ENCODE measurements at regions not wholly inside any gene's neighbourhood (a gene's known extent, or its start where the extent isn't known, plus 50 kb on each side); places are given as distances from the start of the nearest gene placed in this dataset.

DNA sequence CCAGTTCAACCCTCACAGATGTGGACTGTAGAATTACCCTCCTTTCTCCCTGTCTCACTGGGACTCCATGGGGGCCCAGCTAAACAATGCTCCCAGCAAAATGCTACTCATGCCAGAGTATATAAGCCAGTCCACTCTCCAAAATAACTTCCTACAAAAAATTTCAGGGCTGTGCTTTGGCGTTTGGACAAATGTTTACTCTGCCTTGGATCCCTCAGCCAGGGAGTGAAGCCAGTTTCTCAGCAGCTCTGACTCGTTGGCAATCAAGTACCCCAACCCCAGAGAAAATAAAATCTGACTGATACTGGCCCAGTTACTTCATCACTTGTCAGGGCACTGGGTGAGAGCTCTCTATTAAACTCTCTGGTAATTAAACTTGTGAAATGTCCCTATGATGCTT is 250.4 kb downstream of the TSHZ3 start:
- no peak overlapping the region for H3K4me3 ChIP-seq
- no peak overlapping the region for H3K27ac ChIP-seq
- intact Hi-C loops (cut with DNase I): no loop called here
- H3K9me3 ChIP-seq: no peaks in the 10 kb centered on the region
- H3K4me1 ChIP-seq: no peaks in the 10 kb centered on the region
- no peak for DNase-seq
- no peaks in the 10 kb centered on the region for H3K27me3 ChIP-seq
- H3K36me3 ChIP-seq: no peaks in the 10 kb centered on the region
- TF ChIP-seq, protein P1, sequence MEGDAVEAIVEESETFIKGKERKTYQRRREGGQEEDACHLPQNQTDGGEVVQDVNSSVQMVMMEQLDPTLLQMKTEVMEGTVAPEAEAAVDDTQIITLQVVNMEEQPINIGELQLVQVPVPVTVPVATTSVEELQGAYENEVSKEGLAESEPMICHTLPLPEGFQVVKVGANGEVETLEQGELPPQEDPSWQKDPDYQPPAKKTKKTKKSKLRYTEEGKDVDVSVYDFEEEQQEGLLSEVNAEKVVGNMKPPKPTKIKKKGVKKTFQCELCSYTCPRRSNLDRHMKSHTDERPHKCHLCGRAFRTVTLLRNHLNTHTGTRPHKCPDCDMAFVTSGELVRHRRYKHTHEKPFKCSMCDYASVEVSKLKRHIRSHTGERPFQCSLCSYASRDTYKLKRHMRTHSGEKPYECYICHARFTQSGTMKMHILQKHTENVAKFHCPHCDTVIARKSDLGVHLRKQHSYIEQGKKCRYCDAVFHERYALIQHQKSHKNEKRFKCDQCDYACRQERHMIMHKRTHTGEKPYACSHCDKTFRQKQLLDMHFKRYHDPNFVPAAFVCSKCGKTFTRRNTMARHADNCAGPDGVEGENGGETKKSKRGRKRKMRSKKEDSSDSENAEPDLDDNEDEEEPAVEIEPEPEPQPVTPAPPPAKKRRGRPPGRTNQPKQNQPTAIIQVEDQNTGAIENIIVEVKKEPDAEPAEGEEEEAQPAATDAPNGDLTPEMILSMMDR (IDR thresholded peaks at IDR 0.05): no peak
- TF ChIP-seq POLR2A (IDR thresholded peaks at IDR 0.05): no peak
- 10 to 11% methylated on average over 2 of the region's 2 CpGs for WGBS, 2 donors

DNA sequence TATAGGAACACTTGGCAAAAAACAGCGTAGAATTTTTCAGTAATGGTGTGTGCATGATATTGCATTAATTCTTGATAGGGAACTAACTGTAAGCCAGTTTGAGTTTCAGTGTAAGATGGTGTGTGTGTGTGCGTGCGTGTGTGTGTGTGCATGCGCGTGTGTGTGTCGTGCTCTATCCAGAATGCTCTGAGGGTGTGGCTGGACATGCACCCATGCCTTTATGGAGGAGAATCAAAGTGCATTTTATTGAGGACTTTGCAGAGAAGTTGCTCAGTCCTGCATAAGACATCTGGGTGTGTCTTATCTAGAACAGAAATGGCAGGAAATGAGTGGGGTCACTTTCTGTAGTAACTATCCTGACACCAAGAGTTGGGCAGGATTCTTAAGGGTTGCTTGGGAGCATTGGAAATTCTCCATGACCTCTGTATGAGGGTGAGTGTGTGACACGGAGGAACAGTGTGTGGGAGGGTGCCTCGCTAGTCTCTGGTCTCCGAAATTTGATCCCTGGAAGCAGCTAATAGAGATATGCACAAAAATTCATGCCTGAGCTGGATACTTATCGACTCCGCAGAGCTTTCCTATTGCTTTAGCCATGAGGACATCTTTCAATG is 252.2 kb downstream of the TSHZ3 start:
- DNase-seq: no peak
- TF ChIP-seq, protein P1 (IDR thresholded peaks at IDR 0.05): no peak
- TF ChIP-seq POLR2A (IDR thresholded peaks at IDR 0.05): no peak
- Histone ChIP-seq H3K36me3 (no peaks in the 10 kb centered on the region), H3K4me1 (no peaks in the 10 kb centered on the region), H3K27ac (no peak overlapping the region), H3K9me3 (no peaks in the 10 kb centered on the region), H3K4me3 (no peak overlapping the region), H3K27me3 (no peaks in the 10 kb centered on the region)
- intact Hi-C loops (cut with DNase I): no loop called here
- WGBS, 2 donors: 70 to 76% methylated on average over 11 of the region's 11 CpGs

DNA sequence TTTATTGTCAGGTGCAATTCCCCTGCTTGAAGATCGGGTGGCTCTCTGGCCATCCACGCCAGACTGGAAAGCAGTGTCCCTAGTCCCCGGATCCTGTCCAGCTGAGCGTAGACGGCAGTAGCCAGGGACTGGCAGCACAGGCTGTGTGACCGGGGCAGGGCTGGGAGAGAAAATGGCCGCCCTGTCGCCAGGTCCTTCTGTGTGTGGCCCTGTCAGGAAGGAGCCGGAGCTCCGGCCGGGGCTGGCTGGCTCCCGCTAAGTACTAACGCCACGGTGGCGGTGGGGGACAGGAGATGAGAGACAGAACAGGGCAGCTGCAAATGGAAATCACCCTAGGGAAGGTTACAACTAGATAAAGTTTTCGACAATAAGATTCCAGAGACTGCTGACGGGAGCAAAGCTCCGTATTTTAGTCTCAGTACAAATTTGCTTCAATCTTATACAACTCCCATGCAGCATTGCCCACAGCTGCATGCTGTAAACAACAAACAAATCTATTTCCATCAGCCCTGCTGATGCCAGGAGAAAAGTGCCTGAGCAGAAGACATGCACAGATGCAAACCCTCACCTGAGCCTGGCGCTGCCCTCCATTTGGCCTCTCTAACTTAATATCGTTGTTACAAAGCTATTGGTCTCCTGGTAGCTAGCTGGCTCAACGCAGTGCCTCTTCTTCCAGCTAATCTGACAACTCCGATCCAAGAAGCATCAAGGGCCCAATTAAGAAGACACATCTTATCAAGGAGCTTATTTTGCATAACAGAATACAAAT is 253.0 kb downstream of the TSHZ3 start:
- Histone ChIP-seq H3K27ac (no peak overlapping the region), H3K4me3 (no peak overlapping the region), H3K4me1 (no peaks in the 10 kb centered on the region), H3K36me3 (no peaks in the 10 kb centered on the region), H3K27me3 (no peaks in the 10 kb centered on the region), H3K9me3 (no peaks in the 10 kb centered on the region)
- 89 to 92% methylated on average over 9 to 22 of the region's 22 CpGs for WGBS, 2 donors
- intact Hi-C loops (cut with DNase I): no loop called here
- DNase-seq: no peak
- TF ChIP-seq POLR2A (IDR thresholded peaks at IDR 0.05): no peak
- TF ChIP-seq, protein P1 (IDR thresholded peaks at IDR 0.05): no peak

DNA sequence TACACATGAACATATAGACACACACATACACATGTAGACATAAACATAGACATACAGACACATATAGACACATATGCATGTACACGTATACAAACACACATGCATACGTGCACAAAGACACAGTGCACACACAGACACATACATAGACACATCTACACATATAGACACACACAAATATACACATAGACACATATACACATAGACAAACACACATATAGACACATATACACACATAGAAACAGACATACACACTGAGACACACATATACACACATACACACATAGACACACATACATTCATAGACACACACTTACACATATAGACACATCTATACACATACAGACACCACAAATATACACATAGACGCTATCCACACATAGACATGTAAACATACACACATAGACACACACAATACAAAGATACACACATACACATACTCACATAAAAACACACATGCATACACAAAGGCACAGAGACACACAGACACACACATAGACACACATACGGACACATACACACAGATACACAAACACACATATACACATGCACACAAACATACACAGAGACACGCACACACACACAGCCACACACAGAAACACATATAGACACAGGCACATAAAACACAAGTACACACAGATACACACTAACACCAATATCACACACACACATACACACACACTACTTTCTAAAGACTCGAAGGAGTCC is 254.0 kb downstream of the TSHZ3 start:
- no peaks in the 10 kb centered on the region for H3K27me3 ChIP-seq
- no peak overlapping the region for H3K4me3 ChIP-seq
- WGBS, 2 donors: 90 to 91% methylated on average over 6 of the region's 6 CpGs
- no peaks in the 10 kb centered on the region for H3K4me1 ChIP-seq
- no peaks in the 10 kb centered on the region for H3K9me3 ChIP-seq
- H3K27ac ChIP-seq: no peak overlapping the region
- H3K36me3 ChIP-seq: no peaks in the 10 kb centered on the region
- no peak for DNase-seq
- TF ChIP-seq POLR2A (IDR thresholded peaks at IDR 0.05): no peak
- TF ChIP-seq, protein P1 (IDR thresholded peaks at IDR 0.05): no peak
- intact Hi-C loops (cut with DNase I): no loop called here

DNA sequence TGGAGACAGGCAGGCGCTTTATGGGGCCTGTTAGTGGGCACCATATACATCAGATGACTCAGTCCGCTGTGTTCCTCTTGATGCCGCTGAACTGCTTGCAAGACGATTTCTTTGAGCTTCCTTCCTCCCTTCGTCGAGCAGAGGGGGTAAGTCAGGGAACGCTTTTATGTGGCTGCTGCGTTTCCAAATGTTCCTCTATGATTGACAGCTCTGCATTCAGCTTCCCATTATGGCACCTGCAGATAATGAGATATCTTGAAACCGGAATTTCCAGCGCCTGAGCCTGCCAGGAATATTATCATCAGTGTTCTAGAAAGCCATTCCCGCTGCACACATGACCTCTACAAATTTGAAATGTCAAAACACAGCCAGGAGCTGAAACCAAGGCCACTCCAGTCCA is 257.0 kb downstream of the TSHZ3 start:
- no peak for TF ChIP-seq POLR2A (IDR thresholded peaks at IDR 0.05)
- TF ChIP-seq, protein P1 (IDR thresholded peaks at IDR 0.05): no peak
- Histone ChIP-seq H3K36me3 (no peaks in the 10 kb centered on the region), H3K27me3 (no peaks in the 10 kb centered on the region), H3K9me3 (no peaks in the 10 kb centered on the region), H3K4me3 (no peak overlapping the region), H3K4me1 (no peaks in the 10 kb centered on the region), H3K27ac (peak overlapping the region in 1 of 4 donors; percentile 28)
- WGBS, 2 donors: 65 to 77% methylated on average over 10 to 11 of the region's 11 CpGs
- intact Hi-C loops (cut with DNase I): no loop called here
- no peak for DNase-seq
